OCI-LY1 (cell line): ENCODE measurements at regions not wholly inside any gene's neighbourhood (a gene's known extent, or its start where the extent isn't known, plus 50 kb on each side); places are given as distances from the start of the nearest gene placed in this dataset.

Source experiments
- H2AFZ ChIP-seq: fragments of 200-600 bp; sonication (generic), shearing (Covaris generic); 2 replicates; pipeline ENCODE4 v1.6.0; 2014; ENCODE audit warnings: antibody characterized with exemption, mild to moderate bottlenecking, low read length
- H3F3A ChIP-seq: fragments of 200-600 bp; sonication (generic), shearing (Covaris generic); 2 replicates; pipeline ENCODE4 v1.6.0; 2014; ENCODE audit warnings: mild to moderate bottlenecking, antibody characterized with exemption, low read length, moderate library complexity; ENCODE audit not compliant: insufficient read depth
- H3K27ac ChIP-seq: fragments of 200-600 bp; sonication (generic); 2 replicates; pipeline ENCODE4 v1.5.1; 2014; ENCODE audit warnings: low read length, mixed run types, mild to moderate bottlenecking, low read depth; ENCODE audit not compliant: poor library complexity, severe bottlenecking
- H3K27me3 ChIP-seq: fragments of 200-600 bp; sonication (generic); 2 replicates; pipeline ENCODE4 v1.6.0; 2014; ENCODE audit warnings: antibody characterized with exemption, mild to moderate bottlenecking, low read length, moderate library complexity; ENCODE audit not compliant: insufficient read depth
- H3K36me3 ChIP-seq: fragments of 200-600 bp; sonication (generic); 2 replicates; pipeline ENCODE4 v1.6.1; 2014; ENCODE audit warnings: mild to moderate bottlenecking, antibody characterized with exemption, low read length, moderate library complexity, mixed read lengths; ENCODE audit not compliant: insufficient read depth
- H3K4me1 ChIP-seq: fragments of 200-600 bp; sonication (generic); 2 replicates; pipeline ENCODE4 v1.5.1; 2014; ENCODE audit warnings: mild to moderate bottlenecking, low read length, moderate library complexity; ENCODE audit not compliant: insufficient read depth, severe bottlenecking
- H3K4me2 ChIP-seq: fragments of 200-600 bp; sonication (generic), shearing (Covaris generic); 2 replicates; pipeline ENCODE4 v1.6.1; 2014; ENCODE audit warnings: low read length
- H3K4me3 ChIP-seq: fragments of 200-600 bp; sonication (generic); 2 replicates; pipeline ENCODE4 v1.5.1; 2014; ENCODE audit warnings: low read length, low read depth, mild to moderate bottlenecking, mixed read lengths; ENCODE audit not compliant: poor library complexity, severe bottlenecking
- H3K79me2 ChIP-seq: fragments of 200-600 bp; shearing (Covaris generic); 2 replicates; pipeline ENCODE4 v1.6.1; 2016; ENCODE audit warnings: mixed run types, low read length, mixed read lengths; ENCODE audit not compliant: insufficient read depth
- H3K9ac ChIP-seq: fragments of 200-600 bp; sonication (generic), shearing (Covaris generic); 2 replicates; pipeline ENCODE4 v1.6.1; 2014; ENCODE audit warnings: mild to moderate bottlenecking, low read length, mixed read lengths
- H3K9me2 ChIP-seq: fragments of 200-600 bp; sonication (generic), shearing (Covaris generic); 2 replicates; pipeline ENCODE4 v1.6.1; 2014; ENCODE audit warnings: low read depth, mild to moderate bottlenecking, low read length, mixed read lengths
- H3K9me3 ChIP-seq: fragments of 200-600 bp; shearing (Covaris generic); 2 replicates; pipeline ENCODE4 v1.6.1; 2014; ENCODE audit warnings: low read length, mixed read lengths
- H4K20me1 ChIP-seq: fragments of 200-600 bp; sonication (generic), shearing (Covaris generic); 2 replicates; pipeline ENCODE4 v1.6.0; 2016; ENCODE audit warnings: mild to moderate bottlenecking, low read length; ENCODE audit not compliant: insufficient read depth
- CTCF ChIP-seq: fragments of 200-600 bp; sonication (generic), shearing (Covaris generic); IDR thresholded peaks from 2 replicates; pipeline ENCODE4 v1.5.1; 2017; ENCODE audit warnings: mild to moderate bottlenecking, antibody characterized with exemption, low read length, moderate library complexity, mixed read lengths
- EZH2 ChIP-seq: fragments of 200-600 bp; sonication (generic), shearing (Covaris generic); IDR thresholded peaks from 2 replicates; pipeline ENCODE4 v1.8.0; 2017; ENCODE audit warnings: borderline replicate concordance, mixed run types, mild to moderate bottlenecking, antibody characterized with exemption, low read length, moderate library complexity, mixed read lengths

DNA sequence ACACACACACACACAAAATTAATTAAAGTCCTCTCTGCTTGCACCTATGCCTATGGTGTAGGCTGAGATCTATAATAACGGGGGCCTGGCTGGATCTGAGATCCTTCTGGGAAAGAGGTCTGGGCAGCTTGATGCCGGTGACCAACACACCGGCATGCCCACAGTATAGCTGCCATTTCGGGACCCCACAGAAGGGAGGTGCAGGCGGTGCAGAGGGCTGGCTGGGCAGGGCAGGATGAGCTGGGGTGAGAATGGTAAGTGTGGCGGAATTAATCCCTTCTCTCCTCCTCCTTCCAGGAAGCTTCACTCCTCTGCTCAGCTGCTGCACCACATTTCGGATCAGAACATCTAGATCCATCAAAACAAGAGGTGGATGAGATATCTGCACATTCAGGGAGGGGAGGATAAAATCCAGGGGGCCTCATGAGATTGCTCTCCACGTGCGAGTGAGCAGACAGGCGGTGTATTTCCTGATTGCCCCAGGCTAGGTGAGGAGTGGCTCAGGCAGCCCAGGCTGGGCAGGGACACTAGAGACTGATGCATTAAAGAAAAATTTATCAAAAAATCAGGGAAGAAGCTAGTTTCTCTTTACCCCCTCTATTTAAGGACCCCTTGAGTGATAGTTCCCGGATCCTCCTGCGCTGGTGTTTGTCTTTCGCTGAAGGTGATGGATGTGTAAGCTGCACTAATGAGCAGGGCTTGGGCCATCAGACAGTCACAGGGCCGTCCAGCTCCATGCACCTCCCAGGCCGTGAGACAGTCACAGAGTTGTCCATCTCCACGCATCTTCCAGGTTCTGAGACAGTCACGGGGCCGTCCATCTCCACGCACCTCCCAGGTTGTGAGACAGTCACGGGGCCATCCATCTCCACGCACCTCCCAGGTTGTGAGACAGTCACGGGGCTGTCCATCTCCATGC lies 449.9 kb downstream of the PTPRU start:
- H3K4me1 ChIP-seq = no peaks in the 10 kb centered on the region
- no peak overlapping the region for H3K27ac ChIP-seq
- no peaks in the 10 kb centered on the region for H4K20me1 ChIP-seq
- H2AFZ ChIP-seq = no peak overlapping the region
- H3K4me3 ChIP-seq = no peak overlapping the region
- no peaks in the 10 kb centered on the region for H3F3A ChIP-seq
- H3K9me2 ChIP-seq = no peaks in the 10 kb centered on the region
- H3K79me2 ChIP-seq = no peaks in the 10 kb centered on the region
- H3K9ac ChIP-seq = no peak overlapping the region
- H3K36me3 ChIP-seq = no peaks in the 10 kb centered on the region
- H3K9me3 ChIP-seq = no peaks in the 10 kb centered on the region
- peaks cover 4% of the 10 kb centered on the region for H3K27me3 ChIP-seq
- TF ChIP-seq CTCF (no peak), EZH2 (no peak)
- H3K4me2 ChIP-seq = no peak overlapping the region

GRCh38 chr1:29685387-29685786 lies 449.1 kb downstream of the PTPRU start:
- Histone ChIP-seq H3K27ac (no peak overlapping the region), H3K4me1 (no peaks in the 10 kb centered on the region), H2AFZ (no peak overlapping the region), H4K20me1 (no peaks in the 10 kb centered on the region), H3K9me2 (no peaks in the 10 kb centered on the region), H3K9me3 (no peaks in the 10 kb centered on the region), H3F3A (no peaks in the 10 kb centered on the region), H3K4me2 (no peak overlapping the region), H3K27me3 (peaks cover under 1% of the 10 kb centered on the region), H3K79me2 (no peaks in the 10 kb centered on the region), H3K36me3 (no peaks in the 10 kb centered on the region), H3K9ac (no peak overlapping the region), H3K4me3 (no peak overlapping the region)
- no peak for TF ChIP-seq CTCF
- TF ChIP-seq EZH2 = no peak

- Histone ChIP-seq H3F3A (no peaks in the 10 kb centered on the region), H3K9me2 (no peaks in the 10 kb centered on the region), H3K36me3 (no peaks in the 10 kb centered on the region), H2AFZ (no peak overlapping the region), H3K4me2 (no peak overlapping the region), H3K27me3 (no peaks in the 10 kb centered on the region; the same call in 1 of the 2 replicates), H3K27ac (no peak overlapping the region), H3K4me3 (no peak overlapping the region), H3K4me1 (no peaks in the 10 kb centered on the region), H3K79me2 (no peaks in the 10 kb centered on the region), H4K20me1 (no peaks in the 10 kb centered on the region), H3K9ac (no peak overlapping the region), H3K9me3 (no peaks in the 10 kb centered on the region)
- TF ChIP-seq CTCF (no peak), EZH2 (no peak)
Observed at GRCh38 chr1:29684141-29684540, 447.8 kb downstream of the PTPRU start.
